OCI-LY1 (cell line): ENCODE measurements at regions not wholly inside any gene's neighbourhood (a gene's known extent, or its start where the extent isn't known, plus 50 kb on each side); places are given as distances from the start of the nearest gene placed in this dataset.

ENCODE experiments used
- CTCF ChIP-seq: fragments of 200-600 bp; sonication (generic), shearing (Covaris generic); IDR thresholded peaks from 2 replicates; pipeline ENCODE4 v1.5.1; 2017; ENCODE audit warnings: mild to moderate bottlenecking, antibody characterized with exemption, low read length, moderate library complexity, mixed read lengths
- EZH2 ChIP-seq: fragments of 200-600 bp; sonication (generic), shearing (Covaris generic); IDR thresholded peaks from 2 replicates; pipeline ENCODE4 v1.8.0; 2017; ENCODE audit warnings: borderline replicate concordance, mixed run types, mild to moderate bottlenecking, antibody characterized with exemption, low read length, moderate library complexity, mixed read lengths

GRCh38 chr18:1585881-1586488 is 681.3 kb downstream of the ADCYAP1 start:
- TF ChIP-seq EZH2 (no peak), CTCF (no peak; the same call in 1 of the 2 replicates)
